MM.1S (cell line): ENCODE measurements at regions not wholly inside any gene's neighbourhood (a gene's known extent, or its start where the extent isn't known, plus 50 kb on each side); places are given as distances from the start of the nearest gene placed in this dataset.

Experiments used
- CTCF ChIP-seq: fragments of 300-600 bp; sonication (generic); IDR thresholded peaks from 2 replicates; pipeline ENCODE4 v1.5.1; 2016; ENCODE audit warnings: antibody characterized with exemption, low read length, mixed read lengths
- EZH2 ChIP-seq: fragments of 300-600 bp; sonication (generic); optimal IDR thresholded peaks from 2 replicates; pipeline ENCODE3; 2017; ENCODE audit warnings: low read depth, mild to moderate bottlenecking, antibody characterized with exemption, low read length, mixed read lengths

GRCh38 chr9:134562146-134562849 lies 79.3 kb upstream of the COL5A1 start:
- TF ChIP-seq EZH2 (no peak), CTCF (no peak)
